ENCODE measurements at regions not wholly inside any gene's neighbourhood (a gene's known extent, or its start where the extent isn't known, plus 50 kb on each side); places are given as distances from the start of the nearest gene placed in this dataset.
"Not testable (repeated sequence)": the region's sequence is repeated elsewhere in the genome, so short reads cannot be mapped to it uniquely, and the experiment has no call there.

- DNase-seq, result no peak
These were observed 915.5 kb downstream of the NR2F1-AS1 start for GRCh38 chr5:92665506-92665905.

- DNase-seq, result no peak
These were observed 918.3 kb downstream of the NR2F1-AS1 start for GRCh38 chr5:92662741-92663140.

GRCh38 chr5:92659246-92659645 lies 921.8 kb downstream of the NR2F1-AS1 start:
- DNase-seq, result no peak

GRCh38 chr5:92654601-92655000 lies 926.4 kb downstream of the NR2F1-AS1 start:
- not testable (repeated sequence) for DNase-seq

- no peak for DNase-seq
These were observed 927.1 kb downstream of the NR2F1-AS1 start for GRCh38 chr5:92653730-92654461.

- no peak for DNase-seq
These were observed 928.3 kb downstream of the NR2F1-AS1 start for GRCh38 chr5:92652756-92653155.

- DNase-seq, result no peak
These were observed 936.6 kb downstream of the NR2F1-AS1 start for GRCh38 chr5:92644266-92644886.

- peak; percentile 74 for DNase-seq
These were observed 939.7 kb downstream of the NR2F1-AS1 start for GRCh38 chr5:92641031-92641962.

- DNase-seq, result no peak
These were observed 940.7 kb downstream of the NR2F1-AS1 start for GRCh38 chr5:92640340-92640739.

- no peak for DNase-seq
These were observed 943.1 kb downstream of the NR2F1-AS1 start for GRCh38 chr5:92637960-92638359.

- no peak for DNase-seq
These were observed 943.8 kb downstream of the NR2F1-AS1 start for GRCh38 chr5:92637247-92637646.

- DNase-seq, result no peak
These were observed 946.0 kb downstream of the NR2F1-AS1 start for GRCh38 chr5:92635001-92635461.

GRCh38 chr5:92633875-92634487 lies 947.0 kb downstream of the NR2F1-AS1 start:
- no peak for DNase-seq

GRCh38 chr5:92633176-92633575 lies 947.8 kb downstream of the NR2F1-AS1 start:
- DNase-seq, result no peak

GRCh38 chr5:92631237-92631701 lies 949.8 kb downstream of the NR2F1-AS1 start:
- DNase-seq, result not testable (repeated sequence)

- no peak for DNase-seq
These were observed 951.4 kb downstream of the NR2F1-AS1 start for GRCh38 chr5:92629574-92629973.

- no peak for DNase-seq
These were observed 952.0 kb downstream of the NR2F1-AS1 start for GRCh38 chr5:92629000-92629399.

- DNase-seq, result no peak
These were observed 953.8 kb downstream of the NR2F1-AS1 start for GRCh38 chr5:92627186-92627585.

GRCh38 chr5:92616085-92616484 lies 964.9 kb downstream of the NR2F1-AS1 start:
- no peak for DNase-seq

- DNase-seq, result no peak
These were observed 967.5 kb downstream of the NR2F1-AS1 start for GRCh38 chr5:92613546-92613945.

GRCh38 chr5:92610435-92610834 lies 970.6 kb downstream of the NR2F1-AS1 start:
- DNase-seq, result not testable (repeated sequence)

- no peak for DNase-seq
These were observed 975.4 kb downstream of the NR2F1-AS1 start for GRCh38 chr5:92605591-92605990.
